CD4-positive, alpha-beta memory T cell (primary cell): ENCODE measurements at regions not wholly inside any gene's neighbourhood (a gene's known extent, or its start where the extent isn't known, plus 50 kb on each side); places are given as distances from the start of the nearest gene placed in this dataset.

ENCODE experiments used
- CTCF ChIA-PET: fragments of 350-600 bp; sonication (Branson Sonifier 250); formaldehyde crosslinking; loops from one replicate; lab custom pipeline; 2021; ENCODE audit warnings: inconsistent platforms; ENCODE audit not compliant: partially characterized antibody; lab: Charles Lee
- POLR2A ChIA-PET: fragments of 350-600 bp; sonication (Branson Sonifier 250); formaldehyde crosslinking; loops from one replicate; lab custom pipeline; 2021; ENCODE audit not compliant: partially characterized antibody; lab: Charles Lee
- DNase-seq, 5 donors: peaks; one replicate each; pipeline versions ENCODE4 v3.0.0 to v3.0.0-alpha.2; 2020 to 2022; ENCODE audit warnings: mixed read lengths in 1 of 5
- H3K27ac ChIP-seq: one replicate; pipeline ENCODE4 v1.7.0; 2013; ENCODE audit warnings: low read depth, low read length
- H3K27me3 ChIP-seq: 2 replicates; pipeline ENCODE4 v1.7.0; 2013; ENCODE audit warnings: mild to moderate bottlenecking, low read length, moderate library complexity; ENCODE audit not compliant: insufficient read depth
- H3K36me3 ChIP-seq: 2 replicates; pipeline ENCODE4 v1.7.0; 2013; ENCODE audit warnings: mild to moderate bottlenecking, low read length, moderate library complexity; ENCODE audit not compliant: insufficient read depth
- H3K4me1 ChIP-seq: 2 replicates; pipeline ENCODE4 v1.7.0; 2013; ENCODE audit warnings: mild to moderate bottlenecking, low read length, moderate library complexity; ENCODE audit not compliant: insufficient read depth
- H3K4me3 ChIP-seq, 2 donors: one replicate each; pipeline ENCODE4 v1.7.0; 2013; ENCODE audit warnings: low read length in 2 of 2, mild to moderate bottlenecking in 1 of 2
- H3K9me3 ChIP-seq, 2 donors: one replicate each; pipeline ENCODE4 v1.7.0; 2013; ENCODE audit warnings: low read length in 2 of 2, control low read depth in 1 of 2; ENCODE audit not compliant: control insufficient read depth in 1 of 2
- H3K27ac Mint-ChIP-seq, 7 donors: one replicate each; pipeline ENCODE4 v1.8.0; 2020 to 2021; ENCODE audit warnings: mixed read lengths in 7 of 7, mild to moderate bottlenecking in 6 of 7, inconsistent platforms in 3 of 7, moderate library complexity in 3 of 7
- H3K27me3 Mint-ChIP-seq, 2 donors: one replicate each; pipeline ENCODE4 v1.8.0; 2020 to 2021; ENCODE audit warnings: mixed read lengths in 2 of 2
- H3K36me3 Mint-ChIP-seq, 2 donors: one replicate each; pipeline ENCODE4 v1.8.0; 2020 to 2021; ENCODE audit warnings: mixed read lengths in 2 of 2, inconsistent platforms in 1 of 2, mild to moderate bottlenecking in 1 of 2
- H3K4me1 Mint-ChIP-seq, 4 donors: one replicate each; pipeline ENCODE4 v1.8.0; 2020 to 2021; ENCODE audit warnings: mixed read lengths in 4 of 4, mild to moderate bottlenecking in 1 of 4
- H3K4me3 Mint-ChIP-seq, 8 donors: one replicate each; pipeline ENCODE4 v1.8.0; 2020 to 2021; ENCODE audit warnings: mixed read lengths in 8 of 8, mild to moderate bottlenecking in 7 of 8, moderate library complexity in 6 of 8, inconsistent platforms in 3 of 8
- H3K9me3 Mint-ChIP-seq, 8 donors: one replicate each; pipeline ENCODE4 v1.8.0; 2020 to 2021; ENCODE audit warnings: mixed read lengths in 8 of 8, mild to moderate bottlenecking in 5 of 8, inconsistent platforms in 3 of 8, moderate library complexity in 1 of 8
- intact Hi-C: fragments of 100-400 bp; cut with micrococcal nuclease; formaldehyde crosslinking; loops from one replicate; pipeline ENCODE4 v1.15.1; 2023

- POLR2A ChIA-PET, result no interaction called here
These were observed 83.4 kb downstream of the C13orf42 start for GRCh38 chr13:51027644-51028043.

GRCh38 chr13:51026016-51026415, 85.1 kb downstream of the C13orf42 start:
- POLR2A ChIA-PET, result no interaction called here
- no peaks in the 10 kb centered on the region for H3K4me1 ChIP-seq
- no peaks in the 10 kb centered on the region for H3K4me1 Mint-ChIP-seq
- no peak overlapping the region for H3K4me3 ChIP-seq
- no peak overlapping the region for H3K4me3 Mint-ChIP-seq
- no peaks in the 10 kb centered on the region for H3K36me3 ChIP-seq
- H3K27me3 Mint-ChIP-seq, result peaks cover 15 to 26% of the 10 kb centered on the region in 2 donors
- intact Hi-C loops, result no loop called here
- H3K27ac Mint-ChIP-seq, result no peak overlapping the region
- CTCF ChIA-PET, result no interaction called here
- no peak overlapping the region for H3K27ac ChIP-seq
- H3K36me3 Mint-ChIP-seq, result peaks cover 0 to 9% of the 10 kb centered on the region in 2 donors
- H3K27me3 ChIP-seq, result no peaks in the 10 kb centered on the region
- H3K9me3 Mint-ChIP-seq, result peaks cover 0 to 11% (median 5%) of the 10 kb centered on the region in 8 donors
- H3K9me3 ChIP-seq, result no peaks in the 10 kb centered on the region
- no peak for DNase-seq

More at GRCh38 chr13:51027644-51028043, 83.4 kb downstream of the C13orf42 start:
- CTCF ChIA-PET, result no interaction called here
- Histone ChIP-seq H3K27me3 (no peaks in the 10 kb centered on the region), H3K36me3 (no peaks in the 10 kb centered on the region), H3K4me3 (no peak overlapping the region), H3K9me3 (no peaks in the 10 kb centered on the region), H3K27ac (no peak overlapping the region), H3K4me1 (no peaks in the 10 kb centered on the region)
- Mint-ChIP-seq H3K4me3 (no peak overlapping the region), H3K27ac (no peak overlapping the region), H3K4me1 (no peaks in the 10 kb centered on the region), H3K9me3 (peaks cover 0 to 11% (median 5%) of the 10 kb centered on the region in 8 donors), H3K36me3 (peaks cover 0 to 9% of the 10 kb centered on the region in 2 donors), H3K27me3 (peaks cover 10 to 22% of the 10 kb centered on the region in 2 donors)
- intact Hi-C loops, result no loop called here
- DNase-seq, result no peak

GRCh38 chr13:51025245-51025905, 85.7 kb downstream of the C13orf42 start:
- Mint-ChIP-seq H3K27ac (no peak overlapping the region), H3K9me3 (peaks cover 0 to 11% (median 5%) of the 10 kb centered on the region in 8 donors), H3K4me3 (no peak overlapping the region), H3K27me3 (peaks cover 15 to 26% of the 10 kb centered on the region in 2 donors), H3K36me3 (peaks cover 0 to 9% of the 10 kb centered on the region in 2 donors), H3K4me1 (no peaks in the 10 kb centered on the region)
- Histone ChIP-seq H3K27ac (no peak overlapping the region), H3K9me3 (no peaks in the 10 kb centered on the region), H3K36me3 (no peaks in the 10 kb centered on the region), H3K4me3 (no peak overlapping the region), H3K27me3 (no peaks in the 10 kb centered on the region), H3K4me1 (no peaks in the 10 kb centered on the region)
- no peak for DNase-seq
- POLR2A ChIA-PET, result no interaction called here
- intact Hi-C loops, result no loop called here
- CTCF ChIA-PET, result no interaction called here

- no peak overlapping the region for H3K4me3 ChIP-seq
- Mint-ChIP-seq H3K27me3 (peaks cover 10 to 20% of the 10 kb centered on the region in 2 donors), H3K27ac (no peak overlapping the region), H3K4me3 (no peak overlapping the region), H3K36me3 (peaks cover 0 to 9% of the 10 kb centered on the region in 2 donors), H3K9me3 (peaks cover 0 to 11% (median 5%) of the 10 kb centered on the region in 8 donors), H3K4me1 (no peaks in the 10 kb centered on the region)
- no peaks in the 10 kb centered on the region for H3K9me3 ChIP-seq
- no peaks in the 10 kb centered on the region for H3K27me3 ChIP-seq
- ChIA-PET POLR2A (no interaction called here), CTCF (no interaction called here)
- H3K36me3 ChIP-seq, result no peaks in the 10 kb centered on the region
- no peak overlapping the region for H3K27ac ChIP-seq
- H3K4me1 ChIP-seq, result no peaks in the 10 kb centered on the region
- no peak for DNase-seq
- intact Hi-C loops, result no loop called here
These were observed 89.3 kb downstream of the C13orf42 start for GRCh38 chr13:51021811-51022210.

GRCh38 chr13:51020600-51020999, 90.5 kb downstream of the C13orf42 start:
- Mint-ChIP-seq H3K4me1 (no peaks in the 10 kb centered on the region), H3K27ac (no peak overlapping the region), H3K27me3 (peaks cover 13 to 21% of the 10 kb centered on the region in 2 donors), H3K36me3 (peaks cover 0 to 9% of the 10 kb centered on the region in 2 donors), H3K4me3 (no peak overlapping the region), H3K9me3 (peaks cover 0 to 11% (median 5%) of the 10 kb centered on the region in 8 donors)
- no peak for DNase-seq
- Histone ChIP-seq H3K4me1 (no peaks in the 10 kb centered on the region), H3K36me3 (no peaks in the 10 kb centered on the region), H3K27me3 (no peaks in the 10 kb centered on the region), H3K27ac (no peak overlapping the region), H3K4me3 (no peak overlapping the region), H3K9me3 (no peaks in the 10 kb centered on the region)
- POLR2A ChIA-PET, result no interaction called here
- CTCF ChIA-PET, result no interaction called here
- intact Hi-C loops, result no loop called here

GRCh38 chr13:51019026-51019425, 92.0 kb downstream of the C13orf42 start:
- ChIA-PET CTCF (no interaction called here), POLR2A (no interaction called here)
- peaks cover 0 to 7% of the 10 kb centered on the region in 2 donors for H3K36me3 Mint-ChIP-seq
- H3K27ac Mint-ChIP-seq, result no peak overlapping the region
- Histone ChIP-seq H3K36me3 (no peaks in the 10 kb centered on the region), H3K27ac (no peak overlapping the region), H3K27me3 (no peaks in the 10 kb centered on the region), H3K4me3 (no peak overlapping the region), H3K4me1 (no peaks in the 10 kb centered on the region), H3K9me3 (no peaks in the 10 kb centered on the region)
- H3K4me1 Mint-ChIP-seq, result no peaks in the 10 kb centered on the region
- peaks cover 11 to 13% of the 10 kb centered on the region in 2 donors for H3K27me3 Mint-ChIP-seq
- H3K4me3 Mint-ChIP-seq, result no peak overlapping the region
- H3K9me3 Mint-ChIP-seq, result peaks cover 1 to 10% (median 5%) of the 10 kb centered on the region in 8 donors
- intact Hi-C loops, result no loop called here
- no peak for DNase-seq

- H3K9me3 Mint-ChIP-seq, result peaks cover 2 to 18% (median 11%) of the 10 kb centered on the region in 8 donors
- peaks cover 8 to 14% of the 10 kb centered on the region in 2 donors for H3K27me3 Mint-ChIP-seq
- H3K36me3 Mint-ChIP-seq, result no peaks in the 10 kb centered on the region
- no peak overlapping the region for H3K4me3 Mint-ChIP-seq
- H3K4me3 ChIP-seq, result no peak overlapping the region
- no peaks in the 10 kb centered on the region for H3K36me3 ChIP-seq
- intact Hi-C loops, result no loop called here
- H3K27ac Mint-ChIP-seq, result peak overlapping the region in 1 of 7 donors; percentile 30
- no peaks in the 10 kb centered on the region for H3K9me3 ChIP-seq
- ChIA-PET POLR2A (no interaction called here), CTCF (no interaction called here)
- H3K27ac ChIP-seq, result no peak overlapping the region
- no peaks in the 10 kb centered on the region for H3K27me3 ChIP-seq
- DNase-seq, result no peak
- no peaks in the 10 kb centered on the region for H3K4me1 ChIP-seq
- H3K4me1 Mint-ChIP-seq, result no peaks in the 10 kb centered on the region
These were observed 93.6 kb downstream of the C13orf42 start for GRCh38 chr13:51017516-51017915.
